GM12878 (cell line): ENCODE measurements at regions not wholly inside any gene's neighbourhood (a gene's known extent, or its start where the extent isn't known, plus 50 kb on each side); places are given as distances from the start of the nearest gene placed in this dataset.

ENCODE experiments used
- ATAC-seq: fragments of 200-7000 bp; cut with Tn5 transposase; 3 replicates; pipeline ENCODE4 v1.9.1; 2020; ENCODE audit warnings: mild to moderate bottlenecking, moderate library complexity
- BruUV-seq: library from RNA; stranded (reverse); fragments of 400-500 nt; replicated peaks from 2 replicates; lab custom pipeline; 2021; lab: Mats Ljungman, UMichigan
- CTCF ChIA-PET: fragments of 300-600 bp; sonication (Branson Sonifier 250); formaldehyde crosslinking; extraction: SDS; loops from one replicate; lab custom pipeline; 2021; ENCODE audit warnings: inconsistent platforms; lab: Yijun Ruan, JAX
- POLR2A ChIA-PET: fragments of 350-600 bp; formaldehyde crosslinking; extraction: SDS; loops from one replicate; lab custom pipeline; 2021; ENCODE audit warnings: inconsistent platforms; lab: Charles Lee
- RAD21 ChIA-PET: fragments of 300-600 bp; sonication (Branson Sonifier 250); formaldehyde crosslinking; loops from one replicate; lab custom pipeline; 2023; ENCODE audit warnings: antibody characterized with exemption; ENCODE audit not compliant: unreplicated experiment; lab: Charles Lee
- SMC1A ChIA-PET: fragments of 300-600 bp; sonication (Branson Sonifier 250); formaldehyde crosslinking; loops from one replicate; lab custom pipeline; 2023; ENCODE audit not compliant: unreplicated experiment, uncharacterized antibody; lab: Charles Lee
- DNase-seq: peaks from one replicate; pipeline ENCODE4 v3.0.0-alpha.2; 2011; ENCODE audit warnings: low read depth, low spot score
- FAIRE-seq: peaks from 3 replicates; lab custom pipeline; 2011; peaks lifted over from hg19 to GRCh38; lab: Jason Lieb, UNC
- H2AFZ ChIP-seq: 2 replicates; pipeline ENCODE4 v1.6.0; 2011; ENCODE audit warnings: low read depth, low read length, control low read depth; ENCODE audit not compliant: control insufficient read depth
- H3K27ac ChIP-seq: 2 replicates; pipeline ENCODE4 v1.5.1; 2011; ENCODE audit warnings: control low read depth; ENCODE audit not compliant: control insufficient read depth, insufficient read depth
- H3K27me3 ChIP-seq, 2 experiments: replicated peaks in 1 of 2; 2 replicates each; pipeline versions ENCODE4 v1.6.0 to v1.6.1; 2011; ENCODE audit warnings: low read length in 1 of 2; ENCODE audit not compliant: control insufficient read depth in 2 of 2, insufficient read depth in 2 of 2
- H3K36me3 ChIP-seq, 2 experiments: 2 replicates each; pipeline ENCODE4 v1.5.1; 2011; ENCODE audit warnings: low read length in 1 of 2; ENCODE audit not compliant: control insufficient read depth in 2 of 2, insufficient read depth in 2 of 2
- H3K4me1 ChIP-seq: 2 replicates; pipeline ENCODE4 v1.6.1; 2011; ENCODE audit warnings: mild to moderate bottlenecking, low read length, moderate library complexity, mixed read lengths; ENCODE audit not compliant: control insufficient read depth, insufficient read depth
- H3K4me2 ChIP-seq: 2 replicates; pipeline ENCODE4 v1.6.0; 2011; ENCODE audit warnings: control low read depth; ENCODE audit not compliant: control insufficient read depth, insufficient read depth
- H3K4me3 ChIP-seq: fragments of 200-600 bp; sonication (generic); 2 replicates; pipeline ENCODE4 v1.5.1; 2016
- H3K79me2 ChIP-seq: 2 replicates; pipeline ENCODE4 v1.6.0; 2011; ENCODE audit warnings: low read length; ENCODE audit not compliant: control insufficient read depth, insufficient read depth
- H3K9ac ChIP-seq: 2 replicates; pipeline ENCODE4 v1.8.0; 2011; ENCODE audit warnings: low read length, control low read depth, mixed read lengths; ENCODE audit not compliant: control insufficient read depth, insufficient read depth
- H3K9me3 ChIP-seq: replicated peaks from 3 replicates; pipeline ENCODE4 v1.5.1; 2011; ENCODE audit warnings: mild to moderate bottlenecking, low read length; ENCODE audit not compliant: control insufficient read depth, insufficient read depth
- H4K20me1 ChIP-seq: 2 replicates; pipeline ENCODE4 v1.6.0; 2011; ENCODE audit not compliant: control insufficient read depth, insufficient read depth
- CBX3 ChIP-seq: fragments of 200-600 bp; sonication (generic); IDR thresholded peaks from 2 replicates; pipeline ENCODE4 v1.6.1; 2016; ENCODE audit warnings: low read depth, borderline replicate concordance
- ESRRA ChIP-seq: IDR thresholded peaks from 2 replicates; pipeline ENCODE4 v1.6.1; 2012; ENCODE audit warnings: mild to moderate bottlenecking, low read length, improper control_type of control experiment
- MYC ChIP-seq: IDR thresholded peaks from 2 replicates; pipeline ENCODE4 v1.6.1; 2011; ENCODE audit warnings: mild to moderate bottlenecking, low read length, moderate library complexity, inconsistent platforms; ENCODE audit not compliant: insufficient read depth, insufficient replicate concordance, insufficient read length, severe bottlenecking
- NR2C2 ChIP-seq: IDR thresholded peaks from 2 replicates; pipeline ENCODE4 v1.6.1; 2011; ENCODE audit warnings: borderline replicate concordance, low read depth; ENCODE audit not compliant: control insufficient read depth, insufficient read length
- NRF1 ChIP-seq: conservative IDR thresholded peaks from 2 replicates; pipeline ENCODE4 v1.6.1; 2011; ENCODE audit warnings: mild to moderate bottlenecking, low read depth, low read length, improper control_type of control experiment
- RBBP5 ChIP-seq: fragments of 200-600 bp; sonication (generic); conservative IDR thresholded peaks from 2 replicates; pipeline ENCODE4 v1.6.1; 2016
- RCOR1 ChIP-seq: conservative IDR thresholded peaks from 2 replicates; pipeline ENCODE4 v1.6.1; 2012; ENCODE audit warnings: low read depth, low read length, improper control_type of control experiment
- SMARCA5 ChIP-seq: fragments of 450-650 bp; IDR thresholded peaks from 2 replicates; pipeline ENCODE4 v1.6.1; 2017; ENCODE audit warnings: mild to moderate bottlenecking
- TCF12 ChIP-seq: IDR thresholded peaks from 2 replicates; pipeline ENCODE4 v1.6.1; 2011; ENCODE audit warnings: low read depth, mild to moderate bottlenecking, low read length
- WGBS: methylation state at CpG from one replicate; pipeline ENCODE4 v1.1.6; 2016; ENCODE audit warnings: low lambda C conversion rate; ENCODE audit not compliant: insufficient replicate concordance, insufficient coverage; ENCODE audit errors: missing lambda C conversion rate; 5-methylcytosine and 5-hydroxymethylcytosine counted together
- in situ Hi-C: fragments of 300-500 bp; cut with MboI; formaldehyde crosslinking; loops from 9 replicates; pipeline ENCODE4 v1.14.3; 2018; ENCODE audit warnings: mixed read lengths
- intact Hi-C: fragments of 100-400 bp; cut with micrococcal nuclease; formaldehyde crosslinking; loops from one replicate; pipeline ENCODE4 v1.14.2; 2022; ENCODE audit not compliant: unreplicated experiment
- TF ChIP-seq, protein P1 (sequence below): fragments of 450-650 bp; IDR thresholded peaks from 2 replicates; pipeline ENCODE4 v1.6.1; 2017; ENCODE audit warnings: mild to moderate bottlenecking, low read depth, inconsistent platforms; ENCODE audit not compliant: poor library complexity, severe bottlenecking
- TF ChIP-seq, protein P2 (sequence below): fragments of 450-650 bp; IDR thresholded peaks from 2 replicates; pipeline ENCODE4 v1.6.1; 2016; ENCODE audit warnings: mild to moderate bottlenecking
- TF ChIP-seq, protein P3 (sequence below): fragments of 450-650 bp; formaldehyde crosslinking; IDR thresholded peaks from 2 replicates; pipeline ENCODE4 v1.5.0; 2022; ENCODE audit warnings: mild to moderate bottlenecking, missing genetic modification characterization

DNA sequence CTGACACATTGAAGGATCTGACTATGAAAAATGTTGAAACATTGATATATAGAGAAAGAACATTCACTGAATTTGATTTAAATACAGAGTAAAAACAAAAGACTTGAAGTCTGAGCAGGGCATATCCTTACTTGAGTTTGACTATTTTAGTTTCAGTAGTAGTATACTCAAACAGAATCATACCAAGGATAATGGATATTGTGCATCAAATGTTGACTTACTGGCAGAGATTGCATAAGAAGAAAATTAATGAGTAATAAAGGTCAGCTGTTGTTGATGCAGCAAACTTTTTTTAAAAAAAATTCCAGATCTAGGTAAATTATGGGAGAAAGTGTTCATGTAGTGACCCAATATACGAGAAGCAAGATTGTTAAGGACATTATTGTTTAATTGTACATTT lies 94.5 kb upstream of the APOOL start (continued):
- TF ChIP-seq, protein P1, sequence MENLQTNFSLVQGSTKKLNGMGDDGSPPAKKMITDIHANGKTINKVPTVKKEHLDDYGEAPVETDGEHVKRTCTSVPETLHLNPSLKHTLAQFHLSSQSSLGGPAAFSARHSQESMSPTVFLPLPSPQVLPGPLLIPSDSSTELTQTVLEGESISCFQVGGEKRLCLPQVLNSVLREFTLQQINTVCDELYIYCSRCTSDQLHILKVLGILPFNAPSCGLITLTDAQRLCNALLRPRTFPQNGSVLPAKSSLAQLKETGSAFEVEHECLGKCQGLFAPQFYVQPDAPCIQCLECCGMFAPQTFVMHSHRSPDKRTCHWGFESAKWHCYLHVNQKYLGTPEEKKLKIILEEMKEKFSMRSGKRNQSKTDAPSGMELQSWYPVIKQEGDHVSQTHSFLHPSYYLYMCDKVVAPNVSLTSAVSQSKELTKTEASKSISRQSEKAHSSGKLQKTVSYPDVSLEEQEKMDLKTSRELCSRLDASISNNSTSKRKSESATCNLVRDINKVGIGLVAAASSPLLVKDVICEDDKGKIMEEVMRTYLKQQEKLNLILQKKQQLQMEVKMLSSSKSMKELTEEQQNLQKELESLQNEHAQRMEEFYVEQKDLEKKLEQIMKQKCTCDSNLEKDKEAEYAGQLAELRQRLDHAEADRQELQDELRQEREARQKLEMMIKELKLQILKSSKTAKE: no peak
- no peak for TF ChIP-seq CBX3
- TF ChIP-seq SMARCA5: no peak
- TF ChIP-seq, all 136 proteins: peak for 0

DNA sequence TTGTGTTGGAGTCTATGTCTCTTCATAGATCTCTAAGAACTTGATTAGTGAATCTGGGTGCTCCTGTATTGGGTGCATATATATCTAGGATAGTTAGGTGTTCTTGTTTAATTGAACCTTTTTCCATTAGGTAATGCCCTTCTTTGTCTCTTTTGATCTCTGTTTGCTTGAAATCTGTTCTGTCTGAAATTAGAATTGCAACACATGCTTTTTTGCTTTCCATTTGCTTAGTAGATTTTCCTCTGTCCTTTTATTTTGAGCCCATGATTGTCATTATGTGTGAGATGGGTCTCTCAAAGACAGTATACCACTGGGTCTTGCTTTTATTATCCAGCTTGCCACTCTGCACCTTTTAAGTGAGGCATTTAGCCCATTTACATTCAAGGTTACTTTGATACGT lies 79.1 kb upstream of the APOOL start:
- SMC1A ChIA-PET: no interaction called here
- Histone ChIP-seq H3K4me1 (no peaks in the 10 kb centered on the region), H3K79me2 (no peaks in the 10 kb centered on the region), H3K36me3 (no peaks in the 10 kb centered on the region), H3K27me3 (no peaks in the 10 kb centered on the region), H3K4me3 (no peak overlapping the region), H3K27ac (no peak overlapping the region), H4K20me1 (no peaks in the 10 kb centered on the region), H2AFZ (no peak overlapping the region), H3K4me2 (no peak overlapping the region), H3K9me3 (no peaks in the 10 kb centered on the region), H3K9ac (no peak overlapping the region)
- FAIRE-seq: no peak
- RAD21 ChIA-PET: no interaction called here
- CTCF ChIA-PET: no interaction called here
- BruUV-seq: no TSS peak
- TF ChIP-seq NRF1 (no peak), TCF12 (no peak), NR2C2 (no peak), RCOR1 (no peak), RBBP5 (no peak), SMARCA5 (no peak), MYC (no peak), ESRRA (no peak)
- TF ChIP-seq, protein P2, sequence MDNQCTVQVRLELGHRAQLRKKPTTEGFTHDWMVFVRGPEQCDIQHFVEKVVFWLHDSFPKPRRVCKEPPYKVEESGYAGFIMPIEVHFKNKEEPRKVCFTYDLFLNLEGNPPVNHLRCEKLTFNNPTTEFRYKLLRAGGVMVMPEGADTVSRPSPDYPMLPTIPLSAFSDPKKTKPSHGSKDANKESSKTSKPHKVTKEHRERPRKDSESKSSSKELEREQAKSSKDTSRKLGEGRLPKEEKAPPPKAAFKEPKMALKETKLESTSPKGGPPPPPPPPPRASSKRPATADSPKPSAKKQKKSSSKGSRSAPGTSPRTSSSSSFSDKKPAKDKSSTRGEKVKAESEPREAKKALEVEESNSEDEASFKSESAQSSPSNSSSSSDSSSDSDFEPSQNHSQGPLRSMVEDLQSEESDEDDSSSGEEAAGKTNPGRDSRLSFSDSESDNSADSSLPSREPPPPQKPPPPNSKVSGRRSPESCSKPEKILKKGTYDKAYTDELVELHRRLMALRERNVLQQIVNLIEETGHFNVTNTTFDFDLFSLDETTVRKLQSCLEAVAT: no peak
- TF ChIP-seq, protein P3, sequence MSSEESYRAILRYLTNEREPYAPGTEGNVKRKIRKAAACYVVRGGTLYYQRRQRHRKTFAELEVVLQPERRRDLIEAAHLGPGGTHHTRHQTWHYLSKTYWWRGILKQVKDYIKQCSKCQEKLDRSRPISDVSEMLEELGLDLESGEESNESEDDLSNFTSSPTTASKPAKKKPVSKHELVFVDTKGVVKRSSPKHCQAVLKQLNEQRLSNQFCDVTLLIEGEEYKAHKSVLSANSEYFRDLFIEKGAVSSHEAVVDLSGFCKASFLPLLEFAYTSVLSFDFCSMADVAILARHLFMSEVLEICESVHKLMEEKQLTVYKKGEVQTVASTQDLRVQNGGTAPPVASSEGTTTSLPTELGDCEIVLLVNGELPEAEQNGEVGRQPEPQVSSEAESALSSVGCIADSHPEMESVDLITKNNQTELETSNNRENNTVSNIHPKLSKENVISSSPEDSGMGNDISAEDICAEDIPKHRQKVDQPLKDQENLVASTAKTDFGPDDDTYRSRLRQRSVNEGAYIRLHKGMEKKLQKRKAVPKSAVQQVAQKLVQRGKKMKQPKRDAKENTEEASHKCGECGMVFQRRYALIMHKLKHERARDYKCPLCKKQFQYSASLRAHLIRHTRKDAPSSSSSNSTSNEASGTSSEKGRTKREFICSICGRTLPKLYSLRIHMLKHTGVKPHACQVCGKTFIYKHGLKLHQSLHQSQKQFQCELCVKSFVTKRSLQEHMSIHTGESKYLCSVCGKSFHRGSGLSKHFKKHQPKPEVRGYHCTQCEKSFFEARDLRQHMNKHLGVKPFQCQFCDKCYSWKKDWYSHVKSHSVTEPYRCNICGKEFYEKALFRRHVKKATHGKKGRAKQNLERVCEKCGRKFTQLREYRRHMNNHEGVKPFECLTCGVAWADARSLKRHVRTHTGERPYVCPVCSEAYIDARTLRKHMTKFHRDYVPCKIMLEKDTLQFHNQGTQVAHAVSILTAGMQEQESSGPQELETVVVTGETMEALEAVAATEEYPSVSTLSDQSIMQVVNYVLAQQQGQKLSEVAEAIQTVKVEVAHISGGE: no peak
- ATAC-seq: no peak
- intact Hi-C loops (no loop called here), in situ Hi-C loops (no loop called here)
- POLR2A ChIA-PET: no interaction called here
- 0% methylated on average over 1 of the region's 1 CpG for WGBS
- no peak for DNase-seq
